GM21825 (cell line): ENCODE measurements at regions not wholly inside any gene's neighbourhood (a gene's known extent, or its start where the extent isn't known, plus 50 kb on each side); places are given as distances from the start of the nearest gene placed in this dataset.

ENCODE experiments used
- ATAC-seq: cut with Tn5 transposase; IDR thresholded peaks from one replicate; pipeline ENCODE4 v1.9.1; 2021; ENCODE audit warnings: mild to moderate bottlenecking, moderate library complexity; ENCODE audit not compliant: unreplicated experiment

GRCh38 chr3:176933704-176934103 is 263.6 kb downstream of the TBL1XR1 start:
- ATAC-seq = no peak

- no peak for ATAC-seq
Observed at GRCh38 chr3:176932433-176932832, 264.8 kb downstream of the TBL1XR1 start.

GRCh38 chr3:176931991-176932390 is 265.3 kb downstream of the TBL1XR1 start:
- no peak for ATAC-seq

- no peak for ATAC-seq
Observed at GRCh38 chr3:176930942-176931341, 266.3 kb downstream of the TBL1XR1 start.

- ATAC-seq = no peak
Observed at GRCh38 chr3:176928582-176928931, 268.7 kb downstream of the TBL1XR1 start.

GRCh38 chr3:176927706-176928581 is 269.3 kb downstream of the TBL1XR1 start:
- ATAC-seq = no peak

- no peak for ATAC-seq
Observed at GRCh38 chr3:176927280-176927679, 270.0 kb downstream of the TBL1XR1 start.

GRCh38 chr3:176926688-176927087 is 270.6 kb downstream of the TBL1XR1 start:
- ATAC-seq = no peak

- ATAC-seq = no peak
Observed at GRCh38 chr3:176926034-176926433, 271.2 kb downstream of the TBL1XR1 start.

- ATAC-seq = no peak
Observed at GRCh38 chr3:176920766-176921160, 276.5 kb downstream of the TBL1XR1 start.

GRCh38 chr3:176919836-176920765 is 277.2 kb downstream of the TBL1XR1 start:
- ATAC-seq = no peak

GRCh38 chr3:176916777-176917176 is 280.5 kb downstream of the TBL1XR1 start:
- no peak for ATAC-seq

- no peak for ATAC-seq
Observed at GRCh38 chr3:176914764-176915163, 282.5 kb downstream of the TBL1XR1 start.

- no peak for ATAC-seq
Observed at GRCh38 chr3:176911579-176911978, 285.7 kb downstream of the TBL1XR1 start.

- no peak for ATAC-seq
Observed at GRCh38 chr3:176909044-176909443, 288.2 kb downstream of the TBL1XR1 start.

- no peak for ATAC-seq
Observed at GRCh38 chr3:176906046-176906905, 291.0 kb downstream of the TBL1XR1 start.

- ATAC-seq = no peak
Observed at GRCh38 chr3:176905331-176905730, 292.0 kb downstream of the TBL1XR1 start.

GRCh38 chr3:176904506-176904905 is 292.8 kb downstream of the TBL1XR1 start:
- ATAC-seq = no peak

GRCh38 chr3:176896640-176897039 is 300.6 kb downstream of the TBL1XR1 start:
- no peak for ATAC-seq

GRCh38 chr3:176896165-176896564 is 301.1 kb downstream of the TBL1XR1 start:
- ATAC-seq = no peak

GRCh38 chr3:176879710-176880109 is 317.6 kb downstream of the TBL1XR1 start:
- no peak for ATAC-seq
